HG02981 (cell line): ENCODE measurements at regions not wholly inside any gene's neighbourhood (a gene's known extent, or its start where the extent isn't known, plus 50 kb on each side); places are given as distances from the start of the nearest gene placed in this dataset.

ENCODE experiments used
- ATAC-seq: cut with Tn5 transposase; IDR thresholded peaks from one replicate; pipeline ENCODE4 v1.9.1; 2021; ENCODE audit warnings: mild to moderate bottlenecking, moderate library complexity; ENCODE audit not compliant: unreplicated experiment

DNA sequence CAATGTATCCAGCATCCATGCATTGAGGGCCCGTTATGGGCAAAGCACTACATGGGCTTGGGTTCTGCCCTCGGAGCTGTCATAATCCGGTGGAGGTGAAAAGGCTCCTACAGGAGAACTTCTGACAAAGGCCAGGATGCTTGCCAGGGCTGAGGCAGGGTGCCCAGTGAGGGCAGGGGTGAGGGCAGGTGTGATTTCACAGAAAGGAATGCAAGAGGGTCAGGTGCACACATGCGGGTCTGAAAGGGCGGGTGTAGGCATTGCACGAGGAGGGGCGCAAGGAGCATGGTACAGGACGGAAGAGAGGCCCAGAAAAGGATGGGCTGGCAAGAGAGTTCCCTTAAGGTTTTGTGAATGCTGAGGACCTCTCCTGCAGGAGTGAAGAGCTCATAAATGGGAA is 348.0 kb downstream of the BTBD3 start:
- no peak for ATAC-seq

GRCh38 chr20:12269579-12269978 is 351.9 kb downstream of the BTBD3 start:
- no peak for ATAC-seq

- ATAC-seq = no peak
Measured at GRCh38 chr20:12270863-12271262, 353.2 kb downstream of the BTBD3 start.

DNA sequence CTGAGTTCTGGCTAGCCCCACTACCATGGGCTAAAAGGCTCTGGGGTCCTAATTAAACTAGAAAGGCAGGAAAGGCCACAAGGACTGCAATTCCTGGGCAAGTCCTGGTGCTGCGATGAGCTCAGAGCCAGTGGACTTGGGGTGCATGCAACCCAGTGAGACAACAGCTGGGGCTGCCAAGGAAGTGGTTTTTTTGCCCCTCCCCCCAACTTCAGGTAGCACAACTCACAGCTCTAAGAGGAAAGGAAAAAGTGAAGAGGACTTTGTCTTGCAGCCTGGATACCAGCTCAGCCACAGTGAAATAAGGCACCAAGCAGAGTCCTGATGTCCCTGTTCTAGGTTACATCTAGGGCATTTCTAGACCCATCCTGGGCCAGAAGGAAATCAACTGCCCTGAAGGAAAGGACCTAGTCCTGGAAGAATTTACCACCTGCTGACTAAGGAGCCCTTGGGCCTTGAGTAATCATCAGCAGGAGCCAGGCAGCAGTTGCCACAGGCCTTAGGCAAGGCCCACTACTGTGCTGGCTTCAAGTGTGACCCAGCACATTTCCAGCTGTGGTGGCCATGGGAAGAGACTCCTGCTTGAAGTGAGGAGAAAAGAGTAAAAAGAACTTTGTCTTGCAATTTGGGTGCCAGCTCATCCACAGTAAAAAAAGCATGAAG is 358.4 kb downstream of the BTBD3 start:
- no peak for ATAC-seq

GRCh38 chr20:12287575-12287974 is 369.9 kb downstream of the BTBD3 start:
- ATAC-seq = no peak

- ATAC-seq = no peak
Measured at GRCh38 chr20:12289465-12289864, 371.8 kb downstream of the BTBD3 start.

- no peak for ATAC-seq
Measured at GRCh38 chr20:12291386-12291785, 373.7 kb downstream of the BTBD3 start.

DNA sequence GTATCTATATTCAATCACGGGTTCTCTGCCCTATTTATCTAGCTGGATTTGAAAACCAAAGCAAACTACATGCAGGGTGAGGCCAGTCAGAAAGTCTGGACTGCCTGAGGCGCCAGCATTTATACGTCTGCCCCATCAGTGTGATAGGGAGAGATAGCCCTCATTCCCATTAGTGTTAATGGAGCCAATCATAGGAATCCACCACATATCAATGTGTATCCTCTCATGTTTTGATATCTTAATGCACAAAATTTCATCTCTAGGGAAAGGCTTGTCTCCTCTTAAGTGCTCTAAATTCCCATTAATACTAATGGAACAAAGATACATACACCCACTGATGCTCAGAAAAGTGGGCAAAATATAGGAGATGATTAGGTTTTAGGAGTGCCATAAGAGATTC is 376.2 kb downstream of the BTBD3 start:
- ATAC-seq = no peak

GRCh38 chr20:12294678-12295077 is 377.0 kb downstream of the BTBD3 start:
- no peak for ATAC-seq

DNA sequence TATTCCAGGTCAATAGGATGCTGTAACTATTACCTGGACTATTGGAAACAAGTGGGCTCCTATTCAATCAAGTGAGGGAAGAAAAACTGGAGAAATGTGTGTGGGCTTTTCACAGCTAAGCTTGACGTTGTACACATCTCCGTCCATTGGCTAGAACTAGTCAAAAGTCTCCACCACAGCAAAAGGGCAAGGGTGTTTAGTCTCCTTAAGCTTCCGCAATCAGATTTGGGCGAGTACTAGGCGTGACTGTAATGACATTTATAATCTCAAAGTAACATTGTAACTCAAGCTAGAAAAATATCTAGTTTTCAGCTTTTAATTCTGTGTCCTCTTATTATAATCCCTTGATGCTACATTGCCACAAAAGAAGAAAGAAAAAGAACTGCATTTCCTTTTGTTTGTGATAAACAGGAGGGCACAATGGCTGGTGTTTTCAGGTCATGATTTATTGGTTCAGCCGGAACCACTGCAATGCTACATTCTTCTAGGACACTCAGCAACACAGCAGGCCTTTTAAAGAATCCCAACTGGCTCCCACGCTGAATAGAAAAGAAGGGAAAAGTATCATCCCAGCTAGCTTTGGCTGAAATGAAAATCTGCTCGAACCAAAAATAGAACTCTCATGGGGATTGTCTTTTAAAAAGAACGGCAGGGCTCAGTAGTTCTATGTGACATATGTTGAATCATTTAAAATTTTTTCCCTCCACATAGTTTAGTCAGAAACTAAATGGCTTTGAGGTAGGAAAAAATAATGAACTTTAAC is 387.7 kb downstream of the BTBD3 start:
- ATAC-seq = no peak

- ATAC-seq = no peak
Measured at GRCh38 chr20:12306107-12306506, 388.4 kb downstream of the BTBD3 start.

DNA sequence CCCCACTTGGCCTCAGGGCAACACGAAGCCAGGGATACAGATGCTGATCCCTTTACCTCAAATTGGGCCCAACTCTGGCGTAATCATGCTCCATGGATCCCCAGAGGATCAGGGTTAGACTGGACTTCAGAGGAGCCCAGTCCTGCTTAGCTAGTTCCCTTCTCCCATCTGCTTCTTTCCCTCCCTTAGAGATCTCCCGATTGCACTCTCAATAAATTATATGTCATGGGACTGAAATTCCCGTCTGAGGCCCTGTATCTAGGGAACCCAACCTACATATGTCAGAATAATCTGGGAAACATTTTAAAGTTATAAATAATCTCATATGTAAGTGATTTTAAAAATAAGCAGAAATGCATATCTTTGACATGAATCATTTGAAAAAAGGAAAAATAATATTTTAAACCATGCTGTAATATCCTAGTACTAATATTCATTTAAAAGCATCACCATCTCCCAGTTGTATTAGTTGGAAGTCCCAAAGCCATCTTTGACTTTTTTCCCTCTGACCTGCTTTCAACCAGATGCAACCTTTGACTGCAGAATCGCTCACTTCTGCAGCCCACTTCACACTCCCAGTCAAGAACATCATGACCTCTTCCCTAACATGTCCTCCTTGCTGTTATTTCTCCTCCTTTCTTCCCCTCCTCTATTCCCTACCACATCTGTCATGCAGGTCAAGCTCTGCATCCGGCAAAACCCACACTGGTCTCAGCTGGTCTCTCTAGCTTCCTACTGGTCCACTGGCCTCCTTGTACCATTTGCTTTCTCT is 393.6 kb downstream of the BTBD3 start:
- ATAC-seq = no peak

GRCh38 chr20:12315652-12316051 is 398.0 kb downstream of the BTBD3 start:
- ATAC-seq = no peak

DNA sequence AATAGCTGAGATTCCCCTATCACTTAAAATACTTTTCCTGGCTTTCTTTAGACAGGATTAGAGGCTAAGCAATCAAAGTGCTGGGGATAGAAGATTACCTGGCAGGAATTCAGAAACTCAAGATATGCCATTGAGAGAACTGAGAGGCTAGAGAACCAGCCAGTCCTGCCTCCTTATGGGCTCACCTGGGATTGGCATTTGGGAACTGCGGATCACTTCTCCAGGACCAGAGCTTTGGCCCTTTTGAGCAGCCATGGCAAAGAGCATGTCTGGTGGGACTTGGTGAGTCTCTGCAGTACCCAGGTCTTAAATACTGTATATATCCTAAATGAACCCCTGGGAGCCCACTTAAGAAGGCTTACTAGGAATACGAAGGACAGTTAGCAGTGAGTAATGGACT is 399.1 kb downstream of the BTBD3 start:
- no peak for ATAC-seq

GRCh38 chr20:12317433-12317832 is 399.7 kb downstream of the BTBD3 start:
- no peak for ATAC-seq

GRCh38 chr20:12318043-12318442 is 400.4 kb downstream of the BTBD3 start:
- no peak for ATAC-seq

- ATAC-seq = no peak
Measured at GRCh38 chr20:12321736-12322135, 404.0 kb downstream of the BTBD3 start.

DNA sequence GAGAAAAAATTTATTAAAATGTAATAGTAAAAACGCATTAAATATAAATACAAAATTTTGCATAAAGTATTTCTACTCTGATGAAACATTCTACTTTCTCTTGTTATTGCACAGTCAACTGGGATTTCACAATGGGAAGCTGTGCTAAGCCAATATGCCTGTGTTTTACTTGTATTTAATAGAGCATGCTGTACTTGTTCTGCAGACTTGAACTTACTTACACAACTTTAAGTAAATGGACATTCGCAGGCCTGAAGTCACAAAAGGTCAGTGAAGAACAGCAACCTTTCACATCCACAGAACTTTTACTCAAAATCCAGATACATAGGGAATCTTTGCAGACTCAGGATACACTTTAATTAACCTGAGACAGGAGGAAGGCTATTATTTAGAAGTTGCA is 409.5 kb downstream of the BTBD3 start:
- ATAC-seq = no peak

DNA sequence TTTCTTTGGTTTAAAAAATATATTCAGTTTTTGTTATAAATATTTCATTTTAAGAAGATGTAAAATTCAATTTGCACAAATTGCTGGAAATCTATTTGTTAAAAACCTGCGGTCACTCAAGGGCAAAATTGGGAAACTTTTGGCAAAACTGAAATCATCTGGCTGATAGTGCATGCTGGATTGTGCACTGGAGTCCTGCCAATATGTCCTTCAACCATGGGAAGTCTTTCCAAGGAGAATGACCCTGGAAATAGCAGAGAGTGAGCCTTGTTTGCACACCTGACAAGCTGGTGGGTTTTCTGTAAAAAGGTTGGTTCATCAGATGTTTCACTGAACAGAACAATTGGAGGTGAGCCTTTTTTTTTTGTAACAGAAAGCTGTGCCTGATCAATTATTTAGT is 413.5 kb downstream of the BTBD3 start:
- ATAC-seq = no peak

DNA sequence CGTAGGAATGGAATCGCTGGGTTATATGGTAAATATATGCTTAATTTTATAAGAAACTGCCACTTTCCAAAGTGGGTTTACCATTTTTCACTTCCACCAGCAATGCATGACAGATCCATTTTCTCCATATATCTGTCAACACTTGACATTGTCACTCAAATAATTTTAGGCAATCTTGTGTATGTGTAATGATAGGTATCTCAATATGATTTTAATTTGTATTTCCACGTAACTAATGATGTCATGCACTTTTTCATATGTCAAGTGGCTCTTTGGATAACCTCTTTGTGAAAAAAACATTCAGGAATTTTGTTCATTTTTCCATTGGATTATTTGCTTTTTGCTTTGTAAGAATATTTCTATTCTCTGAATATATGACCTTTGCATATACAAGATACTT is 419.9 kb downstream of the BTBD3 start:
- ATAC-seq = no peak

- no peak for ATAC-seq
Measured at GRCh38 chr20:12345978-12346377, 428.3 kb downstream of the BTBD3 start.

GRCh38 chr20:12353842-12354241 is 436.1 kb downstream of the BTBD3 start:
- no peak for ATAC-seq
